Caco-2 (cell line): ENCODE measurements at regions not wholly inside any gene's neighbourhood (a gene's known extent, or its start where the extent isn't known, plus 50 kb on each side); places are given as distances from the start of the nearest gene placed in this dataset.

ENCODE experiments used
- BruUV-seq: library from RNA; stranded (reverse); fragments of 400-500 nt; replicated peaks from 2 replicates; lab custom pipeline; 2021; lab: Mats Ljungman, UMichigan
- CTCF ChIA-PET: fragments of 300-600 bp; sonication (Branson Sonifier 250); formaldehyde crosslinking; loops from one replicate; lab custom pipeline; 2022; ENCODE audit warnings: antibody characterized with exemption; lab: Charles Lee
- POLR2A ChIA-PET: fragments of 300-600 bp; sonication (Branson Sonifier 250); formaldehyde crosslinking; loops from one replicate; lab custom pipeline; 2022; ENCODE audit warnings: antibody characterized with exemption; lab: Charles Lee
- DNase-seq, 2 experiments: peaks; one replicate each; pipeline versions ENCODE4 v3.0.0 to v3.0.0-alpha.2; 2020 to 2022
- H3K27me3 ChIP-seq: replicated peaks from 2 replicates; pipeline ENCODE4 v1.6.0; 2011; ENCODE audit warnings: low read length; ENCODE audit not compliant: control insufficient read depth, insufficient read depth
- H3K36me3 ChIP-seq: 2 replicates; pipeline ENCODE4 v1.5.1; 2011; ENCODE audit warnings: low read length; ENCODE audit not compliant: control insufficient read depth, insufficient read depth
- H3K4me1 ChIP-seq: fragments of 250-450 bp; sonication (Bioruptor Pico); 2 replicates; pipeline ENCODE4 v1.5.1; 2020; ENCODE audit warnings: mild to moderate bottlenecking
- H3K4me3 ChIP-seq: 2 replicates; pipeline ENCODE4 v1.5.1; 2011; ENCODE audit warnings: low read depth, mild to moderate bottlenecking, control low read depth, low read length
- H3K9me3 ChIP-seq: fragments of 250-450 bp; sonication (Bioruptor Pico); 2 replicates; pipeline ENCODE4 v1.5.1; 2020; ENCODE audit warnings: mild to moderate bottlenecking, moderate library complexity
- H3K27ac Mint-ChIP-seq: one replicate; pipeline ENCODE4 v1.8.0; 2022; ENCODE audit warnings: mixed read lengths; ENCODE audit not compliant: unreplicated experiment
- H3K27me3 Mint-ChIP-seq: one replicate; pipeline ENCODE4 v1.8.0; 2022; ENCODE audit warnings: mixed read lengths; ENCODE audit not compliant: insufficient read depth, unreplicated experiment
- H3K36me3 Mint-ChIP-seq: one replicate; pipeline ENCODE4 v1.8.0; 2022; ENCODE audit warnings: mild to moderate bottlenecking, mixed read lengths; ENCODE audit not compliant: insufficient read depth, unreplicated experiment
- H3K4me1 Mint-ChIP-seq: one replicate; pipeline ENCODE4 v1.8.0; 2022; ENCODE audit warnings: low read depth, mixed read lengths; ENCODE audit not compliant: unreplicated experiment
- H3K4me3 Mint-ChIP-seq: one replicate; pipeline ENCODE4 v1.8.0; 2022; ENCODE audit warnings: mild to moderate bottlenecking, moderate library complexity, mixed read lengths; ENCODE audit not compliant: unreplicated experiment
- H3K9me3 Mint-ChIP-seq: one replicate; pipeline ENCODE4 v1.8.0; 2022; ENCODE audit warnings: mixed read lengths; ENCODE audit not compliant: unreplicated experiment
- intact Hi-C: fragments of 100-400 bp; cut with micrococcal nuclease; formaldehyde crosslinking; loops from one replicate; pipeline ENCODE4 v1.10.0; 2022; ENCODE audit not compliant: unreplicated experiment
- TF ChIP-seq, protein P1 (sequence below), 2 experiments: fragments of 200-600 bp in 1 of 2; IDR thresholded peaks; 1 replicate in 1 of 2; 2 replicates in 1 of 2; pipeline versions ENCODE4 v1.5.1 to v1.8.0; 2011 to 2022; ENCODE audit warnings: antibody characterized with exemption in 1 of 2, control low read depth in 1 of 2, inconsistent platforms in 1 of 2, low read depth in 1 of 2, low read length in 1 of 2, mild to moderate bottlenecking in 1 of 2, moderate library complexity in 1 of 2; ENCODE audit not compliant: insufficient read depth in 1 of 2, severe bottlenecking in 1 of 2, unreplicated experiment in 1 of 2

DNA sequence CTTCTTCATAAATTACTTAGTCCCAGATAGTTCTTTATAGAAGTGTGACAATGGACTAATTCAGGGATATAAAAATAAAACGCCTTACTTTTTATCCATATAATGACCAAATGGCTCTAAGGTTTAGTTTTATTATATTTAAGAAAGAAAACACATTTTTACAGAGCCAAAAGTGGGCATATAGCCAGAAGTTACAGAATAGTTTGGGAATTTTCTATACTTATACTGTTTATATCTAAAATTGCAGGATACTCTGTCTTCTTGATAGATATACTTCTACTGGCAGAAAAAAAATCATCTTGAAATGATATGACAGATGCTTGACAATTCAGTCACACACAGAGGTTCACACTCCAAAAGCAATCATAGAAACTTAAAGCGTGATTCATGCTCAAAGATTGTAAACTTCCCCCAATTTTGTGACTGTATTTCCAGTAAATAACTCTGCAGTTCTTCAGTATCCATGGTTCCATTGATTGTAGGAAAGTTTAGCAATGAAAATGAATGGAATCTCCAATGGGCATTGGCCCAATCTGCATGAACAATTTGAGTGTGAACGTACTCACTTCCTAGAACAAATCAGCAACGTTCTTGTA lies 307.8 kb downstream of the NOVA1 start:
- no peak overlapping the region for H3K4me3 ChIP-seq
- ChIA-PET POLR2A (no interaction called here), CTCF (no interaction called here)
- DNase-seq, result no peak
- Mint-ChIP-seq H3K4me1 (no peaks in the 10 kb centered on the region), H3K36me3 (no peaks in the 10 kb centered on the region), H3K27ac (no peak overlapping the region), H3K27me3 (no peaks in the 10 kb centered on the region), H3K4me3 (no peak overlapping the region), H3K9me3 (no peaks in the 10 kb centered on the region)
- H3K9me3 ChIP-seq, result no peaks in the 10 kb centered on the region
- no peaks in the 10 kb centered on the region for H3K36me3 ChIP-seq
- H3K4me1 ChIP-seq, result no peaks in the 10 kb centered on the region
- intact Hi-C loops, result no loop called here
- TF ChIP-seq, protein P1, sequence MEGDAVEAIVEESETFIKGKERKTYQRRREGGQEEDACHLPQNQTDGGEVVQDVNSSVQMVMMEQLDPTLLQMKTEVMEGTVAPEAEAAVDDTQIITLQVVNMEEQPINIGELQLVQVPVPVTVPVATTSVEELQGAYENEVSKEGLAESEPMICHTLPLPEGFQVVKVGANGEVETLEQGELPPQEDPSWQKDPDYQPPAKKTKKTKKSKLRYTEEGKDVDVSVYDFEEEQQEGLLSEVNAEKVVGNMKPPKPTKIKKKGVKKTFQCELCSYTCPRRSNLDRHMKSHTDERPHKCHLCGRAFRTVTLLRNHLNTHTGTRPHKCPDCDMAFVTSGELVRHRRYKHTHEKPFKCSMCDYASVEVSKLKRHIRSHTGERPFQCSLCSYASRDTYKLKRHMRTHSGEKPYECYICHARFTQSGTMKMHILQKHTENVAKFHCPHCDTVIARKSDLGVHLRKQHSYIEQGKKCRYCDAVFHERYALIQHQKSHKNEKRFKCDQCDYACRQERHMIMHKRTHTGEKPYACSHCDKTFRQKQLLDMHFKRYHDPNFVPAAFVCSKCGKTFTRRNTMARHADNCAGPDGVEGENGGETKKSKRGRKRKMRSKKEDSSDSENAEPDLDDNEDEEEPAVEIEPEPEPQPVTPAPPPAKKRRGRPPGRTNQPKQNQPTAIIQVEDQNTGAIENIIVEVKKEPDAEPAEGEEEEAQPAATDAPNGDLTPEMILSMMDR (IDR thresholded peaks at IDR 0.05; ENCODE audit: insufficient read depth in 1 of 2, low read depth in 1 of 2, low read length in 1 of 2, severe bottlenecking in 1 of 2, unreplicated experiment in 1 of 2), result no peak
- no peaks in the 10 kb centered on the region for H3K27me3 ChIP-seq
- no TSS peak for BruUV-seq

GRCh38 chr14:26286913-26287205 lies 311.0 kb downstream of the NOVA1 start:
- H3K27me3 Mint-ChIP-seq, result no peaks in the 10 kb centered on the region
- H3K9me3 ChIP-seq, result no peaks in the 10 kb centered on the region
- H3K4me3 Mint-ChIP-seq, result no peak overlapping the region
- ChIA-PET CTCF (interaction anchor here (0.6 kb wide), 1 partner anchor 168 kb away, joined by 4 read pairs; no protein-coding TSS in a partner anchor), POLR2A (no interaction called here)
- no peak for DNase-seq
- peaks cover 12% of the 10 kb centered on the region for H3K4me1 Mint-ChIP-seq
- peaks cover 5% of the 10 kb centered on the region for H3K4me1 ChIP-seq
- peaks cover 8% of the 10 kb centered on the region for H3K9me3 Mint-ChIP-seq
- intact Hi-C loops, result no loop called here
- H3K36me3 Mint-ChIP-seq, result peaks cover 6% of the 10 kb centered on the region
- H3K4me3 ChIP-seq, result no peak overlapping the region
- no peak overlapping the region for H3K27ac Mint-ChIP-seq
- BruUV-seq, result no TSS peak
- H3K36me3 ChIP-seq, result no peaks in the 10 kb centered on the region
- TF ChIP-seq, protein P1 (IDR thresholded peaks at IDR 0.05; ENCODE audit: insufficient read depth in 1 of 2, low read depth in 1 of 2, low read length in 1 of 2, severe bottlenecking in 1 of 2, unreplicated experiment in 1 of 2), result no peak
- no peaks in the 10 kb centered on the region for H3K27me3 ChIP-seq

DNA sequence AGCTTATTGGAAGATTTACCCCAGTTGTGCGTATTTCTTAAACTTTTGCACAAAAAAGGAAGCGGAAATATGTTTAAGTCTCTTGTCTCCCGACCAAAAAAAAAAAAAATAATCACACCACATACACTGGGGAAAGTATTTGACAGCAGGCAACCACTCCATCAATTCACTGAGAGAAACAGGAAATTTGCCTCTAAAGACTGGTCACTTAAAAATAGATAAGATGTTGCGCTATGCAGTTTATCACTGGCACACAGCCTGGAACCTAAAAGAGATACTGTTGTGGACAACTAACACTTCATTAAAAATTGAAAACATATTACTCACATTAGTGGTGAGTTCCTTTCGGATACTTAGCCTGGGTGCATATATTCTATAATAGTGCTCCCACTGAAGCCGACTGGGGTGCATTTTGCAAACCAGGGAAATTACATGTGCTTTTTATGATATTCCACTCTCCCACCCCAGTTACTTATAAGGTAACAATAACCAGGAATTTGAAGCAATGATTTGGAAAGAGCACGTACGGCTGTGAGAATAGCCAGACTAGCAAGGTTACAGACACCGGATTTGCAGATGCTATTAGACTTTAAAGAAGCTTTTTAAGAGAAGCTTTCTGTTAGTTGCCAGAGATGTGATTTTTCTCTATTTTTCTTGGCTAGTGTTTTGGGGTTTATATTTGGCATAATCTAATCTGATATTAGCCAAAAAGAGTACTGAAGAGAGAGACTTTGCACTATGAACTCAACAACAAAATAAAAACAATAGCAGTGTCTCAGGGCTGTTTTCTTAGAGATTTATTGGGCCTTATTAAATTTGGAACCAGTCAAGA lies 311.5 kb downstream of the NOVA1 start:
- H3K4me3 Mint-ChIP-seq, result no peak overlapping the region
- DNase-seq, result no peak
- H3K27ac Mint-ChIP-seq, result no peak overlapping the region
- no peak overlapping the region for H3K4me3 ChIP-seq
- intact Hi-C loops, result no loop called here
- no peaks in the 10 kb centered on the region for H3K27me3 ChIP-seq
- no peaks in the 10 kb centered on the region for H3K36me3 ChIP-seq
- peaks cover 12% of the 10 kb centered on the region for H3K9me3 Mint-ChIP-seq
- TF ChIP-seq, protein P1 (IDR thresholded peaks at IDR 0.05; ENCODE audit: insufficient read depth in 1 of 2, low read depth in 1 of 2, low read length in 1 of 2, severe bottlenecking in 1 of 2, unreplicated experiment in 1 of 2), result no peak
- H3K4me1 ChIP-seq, result peaks cover 11% of the 10 kb centered on the region
- H3K27me3 Mint-ChIP-seq, result no peaks in the 10 kb centered on the region
- H3K9me3 ChIP-seq, result no peaks in the 10 kb centered on the region
- peaks cover 11% of the 10 kb centered on the region for H3K36me3 Mint-ChIP-seq
- POLR2A ChIA-PET, result no interaction called here
- CTCF ChIA-PET, result interaction anchor here (0.6 kb wide), 1 partner anchor 168 kb away, joined by 4 read pairs; no protein-coding TSS in a partner anchor
- BruUV-seq, result no TSS peak
- peaks cover 18% of the 10 kb centered on the region for H3K4me1 Mint-ChIP-seq
